Naive B cell (primary cell): ENCODE measurements at regions not wholly inside any gene's neighbourhood (a gene's known extent, or its start where the extent isn't known, plus 50 kb on each side); places are given as distances from the start of the nearest gene placed in this dataset.

ENCODE experiments used
- ATAC-seq, 2 donors: fragments of 150-1000 bp; cut with Tn5 transposase; 2 replicates each; pipeline ENCODE4 v1.10.0; 2021; ENCODE audit warnings: low read depth in 2 of 2, mild to moderate bottlenecking in 2 of 2, moderate library complexity in 2 of 2
- DNase-seq: peaks from one replicate; pipeline ENCODE4 v3.0.0; 2022
- H3K27ac Mint-ChIP-seq, 6 donors: one replicate each; pipeline ENCODE4 v1.8.0; 2020 to 2022; ENCODE audit warnings: mild to moderate bottlenecking in 6 of 6, mixed read lengths in 6 of 6, moderate library complexity in 5 of 6, inconsistent platforms in 2 of 6
- H3K27me3 Mint-ChIP-seq, 3 donors: one replicate each; pipeline ENCODE4 v1.8.0; 2021 to 2022; ENCODE audit warnings: mixed read lengths in 3 of 3, mild to moderate bottlenecking in 1 of 3
- H3K36me3 Mint-ChIP-seq, 2 donors: one replicate each; pipeline ENCODE4 v1.8.0; 2020 to 2022; ENCODE audit warnings: mixed read lengths in 2 of 2, inconsistent platforms in 1 of 2, mild to moderate bottlenecking in 1 of 2
- H3K4me1 Mint-ChIP-seq, 3 donors: one replicate each; pipeline ENCODE4 v1.8.0; 2020 to 2022; ENCODE audit warnings: mixed read lengths in 3 of 3, inconsistent platforms in 1 of 3, mild to moderate bottlenecking in 1 of 3, moderate library complexity in 1 of 3
- H3K4me3 Mint-ChIP-seq, 8 donors: one replicate each; pipeline ENCODE4 v1.8.0; 2020 to 2022; ENCODE audit warnings: mild to moderate bottlenecking in 8 of 8, mixed read lengths in 8 of 8, moderate library complexity in 8 of 8, inconsistent platforms in 2 of 8
- H3K9me3 Mint-ChIP-seq, 7 donors: one replicate each; pipeline ENCODE4 v1.8.0; 2020 to 2022; ENCODE audit warnings: mixed read lengths in 7 of 7, mild to moderate bottlenecking in 5 of 7, inconsistent platforms in 2 of 7, moderate library complexity in 1 of 7

GRCh38 chr1:3981261-3981660 is 81.2 kb upstream of the C1orf174 start:
- H3K27me3 Mint-ChIP-seq: peaks cover 21 to 44% (median 29%) of the 10 kb centered on the region in 3 donors
- ATAC-seq (no peak), DNase-seq (no peak)
- H3K36me3 Mint-ChIP-seq: no peaks in the 10 kb centered on the region
- H3K9me3 Mint-ChIP-seq: peaks cover 0 to 4% (median 1%) of the 10 kb centered on the region in 7 donors
- no peak overlapping the region for H3K27ac Mint-ChIP-seq
- peaks cover 3 to 9% (median 9%) of the 10 kb centered on the region in 3 donors for H3K4me1 Mint-ChIP-seq
- peak overlapping the region in 1 of 8 donors; percentile 29 for H3K4me3 Mint-ChIP-seq

DNA sequence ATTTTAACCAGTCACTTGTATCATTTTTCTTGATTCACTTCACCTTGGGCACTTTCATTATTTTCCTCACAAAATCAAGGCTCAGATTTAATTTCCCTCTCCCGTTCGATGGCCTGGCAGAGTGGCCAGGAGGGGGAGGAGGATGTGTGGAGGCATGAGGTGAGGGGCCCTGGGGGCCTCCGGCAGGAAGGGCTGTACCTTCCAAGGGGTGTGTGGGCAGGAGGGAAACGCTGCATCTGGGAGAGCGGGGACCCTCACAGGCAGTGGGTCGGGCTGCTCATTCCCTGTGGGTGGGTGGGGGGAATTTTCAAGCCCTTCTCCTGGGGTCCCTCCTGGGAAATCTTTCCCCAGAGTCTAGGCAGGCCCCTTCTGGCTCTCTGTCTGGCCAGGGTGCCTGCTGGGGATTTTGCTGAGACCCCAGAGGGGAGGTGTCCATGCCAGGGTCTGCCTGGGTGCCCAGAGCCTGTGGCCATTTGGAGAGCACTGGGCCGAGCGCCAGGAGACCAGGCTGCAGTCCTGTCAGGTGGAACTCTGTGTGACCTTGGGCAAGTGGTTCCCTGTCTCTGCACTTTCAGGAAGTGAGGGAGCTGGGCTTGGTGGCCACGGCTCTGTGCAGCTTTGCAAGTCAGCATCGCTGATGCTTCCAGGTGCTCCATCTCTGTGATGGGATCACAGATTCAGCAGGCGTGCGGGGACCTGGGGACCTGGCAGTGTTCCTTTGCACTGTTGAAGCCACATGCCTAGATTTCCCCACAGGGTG is 81.9 kb upstream of the C1orf174 start:
- no peak for ATAC-seq
- no peaks in the 10 kb centered on the region for H3K36me3 Mint-ChIP-seq
- H3K4me3 Mint-ChIP-seq: no peak overlapping the region
- H3K27ac Mint-ChIP-seq: peak overlapping the region in 1 of 6 donors; percentile 7
- H3K9me3 Mint-ChIP-seq: peaks cover 0 to 4% (median 0%) of the 10 kb centered on the region in 7 donors
- DNase-seq: no peak
- peaks cover 21 to 39% (median 23%) of the 10 kb centered on the region in 3 donors for H3K27me3 Mint-ChIP-seq
- peaks cover 3 to 9% (median 6%) of the 10 kb centered on the region in 3 donors for H3K4me1 Mint-ChIP-seq

- Mint-ChIP-seq H3K27ac (peak overlapping the region in 1 of 6 donors; percentile 2), H3K9me3 (peaks cover 0 to 4% (median 0%) of the 10 kb centered on the region in 7 donors), H3K4me3 (no peak overlapping the region), H3K36me3 (no peaks in the 10 kb centered on the region), H3K27me3 (peaks cover 16 to 38% (median 21%) of the 10 kb centered on the region in 3 donors), H3K4me1 (peaks cover 3 to 9% (median 6%) of the 10 kb centered on the region in 3 donors)
- no peak for DNase-seq
- no peak for ATAC-seq
Observed at GRCh38 chr1:3983181-3983580, 83.1 kb upstream of the C1orf174 start.

- Mint-ChIP-seq H3K27ac (peak overlapping the region in 1 of 6 donors; percentile 47), H3K27me3 (peaks cover 16 to 35% (median 17%) of the 10 kb centered on the region in 3 donors), H3K36me3 (no peaks in the 10 kb centered on the region), H3K4me3 (no peak overlapping the region), H3K9me3 (peaks cover 0 to 8% (median 0%) of the 10 kb centered on the region in 7 donors), H3K4me1 (peaks cover 3 to 9% (median 6%) of the 10 kb centered on the region in 3 donors)
- DNase-seq: no peak
- ATAC-seq: no peak
Observed at GRCh38 chr1:3984586-3984985, 84.5 kb upstream of the C1orf174 start.

DNA sequence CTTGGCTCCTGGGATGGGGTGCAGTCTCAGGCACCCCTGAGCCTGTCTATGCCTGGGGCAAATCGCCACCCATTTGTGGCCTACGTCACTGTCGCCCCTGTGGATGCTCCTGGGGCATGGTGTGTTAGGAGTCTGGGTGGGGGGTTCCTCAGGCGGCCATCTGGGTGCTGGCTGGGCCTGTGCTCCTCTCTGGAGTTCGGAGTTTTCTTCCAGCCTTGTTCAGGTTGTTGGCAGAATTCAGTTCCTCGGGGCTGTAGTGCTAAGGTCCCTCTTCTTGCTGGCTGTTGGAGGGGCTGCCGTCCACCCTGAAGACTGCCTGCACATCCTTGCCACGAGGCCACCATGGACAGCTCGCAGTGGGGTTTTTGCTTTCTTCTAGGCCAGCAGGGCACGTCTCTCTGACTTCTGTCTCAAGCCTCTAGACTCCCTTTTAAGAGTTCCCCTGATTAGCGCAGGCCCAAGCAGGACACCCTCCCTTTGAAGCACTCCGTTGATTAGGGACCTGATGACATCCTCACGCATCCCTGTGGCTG is 86.7 kb upstream of the C1orf174 start:
- no peak for DNase-seq
- H3K9me3 Mint-ChIP-seq: peaks cover 0 to 10% (median 1%) of the 10 kb centered on the region in 7 donors
- H3K27me3 Mint-ChIP-seq: peaks cover 13 to 31% (median 22%) of the 10 kb centered on the region in 3 donors
- H3K36me3 Mint-ChIP-seq: peaks cover 0 to 2% of the 10 kb centered on the region in 2 donors
- H3K4me1 Mint-ChIP-seq: peaks cover 0 to 9% (median 6%) of the 10 kb centered on the region in 3 donors
- ATAC-seq: no peak
- no peak overlapping the region for H3K27ac Mint-ChIP-seq
- H3K4me3 Mint-ChIP-seq: no peak overlapping the region

GRCh38 chr1:3987669-3988235 is 87.7 kb upstream of the C1orf174 start:
- Mint-ChIP-seq H3K27ac (no peak overlapping the region), H3K9me3 (peaks cover 0 to 10% (median 1%) of the 10 kb centered on the region in 7 donors), H3K4me3 (no peak overlapping the region), H3K27me3 (peaks cover 7 to 32% (median 24%) of the 10 kb centered on the region in 3 donors), H3K36me3 (peaks cover 0 to 8% of the 10 kb centered on the region in 2 donors), H3K4me1 (peaks cover 3 to 9% (median 6%) of the 10 kb centered on the region in 3 donors)
- DNase-seq (no peak), ATAC-seq (no peak)

- ATAC-seq (no peak), DNase-seq (no peak)
- H3K36me3 Mint-ChIP-seq: peaks cover 0 to 8% of the 10 kb centered on the region in 2 donors
- peaks cover 0 to 28% (median 18%) of the 10 kb centered on the region in 3 donors for H3K27me3 Mint-ChIP-seq
- H3K27ac Mint-ChIP-seq: no peak overlapping the region
- H3K4me1 Mint-ChIP-seq: peaks cover 3 to 7% (median 6%) of the 10 kb centered on the region in 3 donors
- peaks cover 0 to 10% (median 1%) of the 10 kb centered on the region in 7 donors for H3K9me3 Mint-ChIP-seq
- H3K4me3 Mint-ChIP-seq: no peak overlapping the region
Observed at GRCh38 chr1:3988431-3988830, 88.4 kb upstream of the C1orf174 start.

DNA sequence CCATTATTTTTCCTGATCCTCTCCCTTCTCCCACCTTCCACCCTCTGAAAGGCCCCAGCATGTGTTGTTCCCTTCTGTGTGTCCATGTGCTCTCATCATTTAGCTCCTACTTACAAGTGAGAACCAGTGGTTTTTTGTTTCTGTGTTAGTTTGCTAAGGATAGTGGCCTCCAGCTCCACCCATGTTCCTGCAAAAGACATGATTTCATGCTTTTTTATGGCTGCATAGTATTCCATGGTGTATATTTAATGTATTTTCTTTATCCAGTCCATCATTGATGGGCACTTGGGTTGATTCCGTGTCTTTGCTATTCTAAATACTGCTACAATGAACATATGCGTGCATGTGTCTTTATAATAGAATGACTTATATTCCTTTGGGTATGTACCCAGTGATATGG is 89.4 kb upstream of the C1orf174 start:
- Mint-ChIP-seq H3K27me3 (peaks cover 6 to 33% (median 15%) of the 10 kb centered on the region in 3 donors), H3K27ac (no peak overlapping the region)

GRCh38 chr1:3992103-3992556 is 92.1 kb upstream of the C1orf174 start:
- DNase-seq: no peak
- peaks cover 0 to 10% (median 4%) of the 10 kb centered on the region in 7 donors for H3K9me3 Mint-ChIP-seq
- H3K4me3 Mint-ChIP-seq: peak overlapping the region in 1 of 8 donors; percentile 24
- H3K27me3 Mint-ChIP-seq: peaks cover 14 to 44% (median 29%) of the 10 kb centered on the region in 3 donors
- H3K36me3 Mint-ChIP-seq: peaks cover 4 to 8% of the 10 kb centered on the region in 2 donors
- H3K27ac Mint-ChIP-seq: peak overlapping the region in 3 of 6 donors; percentile 5 to 75 (median 67)
- H3K4me1 Mint-ChIP-seq: peaks cover 3 to 6% (median 4%) of the 10 kb centered on the region in 3 donors
- no peak for ATAC-seq

More for the DNA sequence above, 89.4 kb upstream of the C1orf174 start:
- Mint-ChIP-seq H3K4me3 (no peak overlapping the region), H3K9me3 (peaks cover 0 to 10% (median 4%) of the 10 kb centered on the region in 7 donors), H3K36me3 (peaks cover 0 to 8% of the 10 kb centered on the region in 2 donors), H3K4me1 (peaks cover 3 to 6% (median 4%) of the 10 kb centered on the region in 3 donors)
- no peak for DNase-seq
- no peak for ATAC-seq

DNA sequence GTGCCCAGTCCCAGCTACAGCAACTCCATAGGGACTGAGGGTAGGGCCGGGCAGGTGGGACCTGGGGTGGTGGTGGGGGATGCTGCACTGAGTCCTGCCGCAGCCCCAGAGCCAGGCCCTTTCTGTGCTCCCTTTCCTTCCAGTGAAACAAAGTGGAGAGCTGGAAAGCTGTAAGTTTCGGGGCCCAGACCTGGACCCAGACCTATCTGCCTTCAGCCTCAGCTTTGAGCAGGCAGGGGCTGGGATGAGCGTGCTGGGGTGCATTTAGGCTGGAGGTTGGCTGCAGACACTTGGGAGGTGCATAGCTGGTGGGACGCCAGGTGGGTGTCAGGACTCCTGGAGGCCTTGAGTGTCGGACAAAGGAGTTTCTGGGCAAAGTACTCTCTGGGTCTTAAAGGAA is 92.7 kb upstream of the C1orf174 start:
- ATAC-seq: no peak
- Mint-ChIP-seq H3K27me3 (peaks cover 17 to 42% (median 35%) of the 10 kb centered on the region in 3 donors), H3K9me3 (peaks cover 0 to 10% (median 4%) of the 10 kb centered on the region in 7 donors), H3K36me3 (peaks cover 5 to 8% of the 10 kb centered on the region in 2 donors), H3K4me1 (peaks cover 3 to 6% (median 4%) of the 10 kb centered on the region in 3 donors), H3K4me3 (no peak overlapping the region), H3K27ac (peak overlapping the region in 1 of 6 donors; percentile 67)
- no peak for DNase-seq

GRCh38 chr1:3993619-3994375 is 93.7 kb upstream of the C1orf174 start:
- peaks cover 21 to 52% (median 41%) of the 10 kb centered on the region in 3 donors for H3K27me3 Mint-ChIP-seq

DNA sequence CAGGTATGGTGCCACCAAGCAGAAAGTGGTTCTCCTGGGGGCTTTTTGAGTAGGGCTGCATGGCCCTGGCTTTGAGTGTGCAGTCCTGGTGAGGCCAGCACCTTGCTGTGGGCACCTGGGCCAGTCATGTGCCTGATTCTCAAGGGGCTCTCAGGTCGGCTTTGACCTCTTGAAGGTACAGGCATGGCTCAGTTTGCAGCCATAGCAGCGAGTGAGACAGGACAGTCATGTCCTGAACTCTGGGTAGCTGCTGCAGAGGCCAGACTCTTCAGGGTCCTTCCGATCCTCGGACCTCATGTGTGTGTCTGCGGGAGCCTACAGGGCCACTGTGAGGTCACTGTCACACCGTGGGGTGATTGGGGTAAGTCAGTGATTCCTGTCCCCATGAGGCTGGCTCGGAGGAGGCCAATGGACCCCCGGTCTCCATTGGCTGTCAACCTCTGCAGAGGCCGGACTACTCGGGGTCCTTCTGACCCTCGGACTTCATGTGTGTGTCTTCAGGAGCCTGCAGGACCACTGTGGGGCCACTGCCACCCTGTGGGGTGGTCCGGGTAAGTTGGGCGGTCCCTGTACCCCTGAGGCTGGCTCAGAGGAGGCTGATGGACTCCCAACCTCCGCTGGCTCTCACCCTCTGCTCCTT is 95.2 kb upstream of the C1orf174 start:
- DNase-seq (no peak), ATAC-seq (no peak)
- peaks cover 0 to 10% (median 1%) of the 10 kb centered on the region in 7 donors for H3K9me3 Mint-ChIP-seq
- no peak overlapping the region for H3K4me3 Mint-ChIP-seq
- peaks cover 21 to 59% (median 50%) of the 10 kb centered on the region in 3 donors for H3K27me3 Mint-ChIP-seq
- H3K27ac Mint-ChIP-seq: no peak overlapping the region
- H3K4me1 Mint-ChIP-seq: peaks cover 3 to 22% (median 9%) of the 10 kb centered on the region in 3 donors
- H3K36me3 Mint-ChIP-seq: peaks cover 5 to 8% of the 10 kb centered on the region in 2 donors

More at GRCh38 chr1:3993619-3994375, 93.7 kb upstream of the C1orf174 start:
- no peak overlapping the region for H3K27ac Mint-ChIP-seq
- H3K4me3 Mint-ChIP-seq: no peak overlapping the region
- H3K9me3 Mint-ChIP-seq: peaks cover 0 to 10% (median 4%) of the 10 kb centered on the region in 7 donors
- peaks cover 3 to 10% (median 8%) of the 10 kb centered on the region in 3 donors for H3K4me1 Mint-ChIP-seq
- H3K36me3 Mint-ChIP-seq: peaks cover 5 to 8% of the 10 kb centered on the region in 2 donors
- ATAC-seq (no peak), DNase-seq (no peak)
